Inferior parietal cortex (tissue), 1 donor: ENCODE measurements at regions not wholly inside any gene's neighbourhood (a gene's known extent, or its start where the extent isn't known, plus 50 kb on each side); places are given as distances from the start of the nearest gene placed in this dataset.

ENCODE experiments used
- DNase-seq: peaks from one replicate; pipeline ENCODE4 v3.0.0-alpha.2; 2016; ENCODE audit errors: extremely low spot score

GRCh38 chr18:78622907-78623541, 356.6 kb upstream of the SALL3 start:
- no peak for DNase-seq

DNA sequence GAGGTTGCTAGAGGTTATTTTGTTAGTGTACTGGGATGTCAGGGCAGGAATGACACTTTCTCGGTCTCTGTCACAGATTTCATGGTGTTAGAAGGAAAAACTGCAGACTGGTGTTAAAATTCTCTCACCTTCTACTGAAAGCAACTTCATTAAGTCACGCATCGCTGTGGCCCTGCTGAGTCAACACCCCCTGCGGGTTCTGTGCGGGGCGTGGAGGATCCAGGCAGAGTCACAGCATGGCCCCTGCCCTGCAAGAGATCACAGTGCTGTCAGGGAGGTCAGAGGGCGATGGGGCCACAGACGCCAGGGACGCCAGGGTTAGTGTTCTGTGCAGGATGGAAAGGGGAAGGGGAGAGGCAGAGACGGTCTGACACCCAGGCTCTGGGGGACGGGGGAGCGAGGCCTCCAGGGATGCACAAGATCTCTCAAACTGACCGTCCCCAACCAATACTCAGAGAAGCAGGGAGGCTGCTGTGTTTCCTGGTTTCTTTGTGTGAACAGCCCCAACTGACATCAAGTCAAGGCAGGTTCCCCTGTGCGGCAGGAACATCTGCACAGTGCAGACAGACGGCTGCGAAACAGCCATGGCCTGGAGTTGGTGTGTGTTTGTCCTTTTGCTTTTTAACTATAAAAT, 354.9 kb upstream of the SALL3 start:
- DNase-seq: no peak

DNA sequence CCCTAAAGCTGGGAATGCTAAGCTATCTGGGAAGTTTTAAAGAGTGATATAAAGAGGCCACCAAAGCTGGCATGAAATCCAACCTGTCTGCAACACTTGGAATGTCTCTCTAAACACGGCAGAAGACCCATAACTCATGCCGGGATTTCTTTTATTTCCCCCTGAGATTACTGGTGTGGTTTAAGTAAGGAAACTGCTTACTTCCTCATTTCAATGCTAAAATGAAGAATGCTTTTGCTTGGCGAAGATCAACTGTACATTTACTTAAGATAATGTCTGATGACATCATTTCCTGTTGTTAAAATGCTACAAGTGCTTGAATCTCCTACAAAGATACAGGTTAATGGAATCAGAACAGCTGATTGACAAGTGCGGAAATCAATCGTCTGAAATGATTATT, 353.8 kb upstream of the SALL3 start:
- no peak for DNase-seq

- no peak for DNase-seq
Observed at GRCh38 chr18:78627551-78628346, 351.9 kb upstream of the SALL3 start.

DNA sequence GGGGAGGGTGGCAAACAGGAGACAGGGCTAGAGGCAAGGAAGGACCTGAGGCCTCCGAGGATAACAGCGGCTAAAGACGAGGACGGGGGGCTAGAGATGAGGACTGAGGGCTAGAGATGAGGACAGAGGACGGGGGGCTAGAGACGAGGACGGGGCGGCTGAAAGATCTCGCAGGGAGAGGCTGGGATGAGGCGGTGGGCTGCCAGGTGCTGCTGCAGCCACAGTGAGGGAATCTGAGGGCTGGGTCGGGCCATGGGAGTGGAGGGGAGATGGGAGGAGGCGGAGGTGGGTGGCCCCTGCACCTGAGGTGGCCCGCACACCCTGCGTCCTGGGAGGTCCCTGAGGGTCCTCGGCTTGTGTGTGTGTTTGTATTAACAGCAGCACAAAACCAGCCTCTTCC, 350.2 kb upstream of the SALL3 start:
- no peak for DNase-seq

GRCh38 chr18:78630356-78630755, 349.3 kb upstream of the SALL3 start:
- no peak for DNase-seq

GRCh38 chr18:78630981-78631510, 348.6 kb upstream of the SALL3 start:
- no peak for DNase-seq

- no peak for DNase-seq
Observed at GRCh38 chr18:78632111-78632541, 347.5 kb upstream of the SALL3 start.

DNA sequence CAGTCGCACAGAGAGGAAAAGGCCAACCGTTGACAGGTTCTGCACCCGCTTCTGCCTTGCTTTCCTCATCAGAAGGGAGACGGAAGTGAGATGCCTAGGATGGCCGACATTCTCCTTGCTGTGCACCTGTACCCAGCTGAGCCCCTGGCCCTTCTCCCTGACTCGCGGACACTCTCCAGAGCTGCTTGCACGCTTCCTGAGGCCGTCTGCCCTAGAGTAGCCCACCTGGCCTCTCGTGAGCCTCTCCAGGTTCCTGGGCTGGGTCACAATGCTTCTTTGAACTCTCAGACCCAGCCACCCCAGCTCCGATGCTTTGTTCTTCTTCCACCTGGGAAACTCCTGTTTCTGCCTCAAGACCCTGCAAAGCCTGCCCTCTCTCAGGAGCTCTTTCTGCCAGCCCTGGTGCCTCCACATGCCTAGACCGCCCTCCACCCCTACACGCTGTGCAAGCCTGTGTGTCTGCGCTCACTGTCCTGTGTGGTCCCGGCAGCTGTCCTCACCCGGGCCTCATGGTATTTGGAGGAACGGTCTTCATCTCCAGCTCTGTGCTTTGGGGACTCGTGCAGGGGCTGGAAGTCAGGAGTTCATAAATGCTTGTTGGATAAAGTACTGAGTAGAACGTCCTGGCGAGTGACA, 345.4 kb upstream of the SALL3 start:
- DNase-seq: no peak

DNA sequence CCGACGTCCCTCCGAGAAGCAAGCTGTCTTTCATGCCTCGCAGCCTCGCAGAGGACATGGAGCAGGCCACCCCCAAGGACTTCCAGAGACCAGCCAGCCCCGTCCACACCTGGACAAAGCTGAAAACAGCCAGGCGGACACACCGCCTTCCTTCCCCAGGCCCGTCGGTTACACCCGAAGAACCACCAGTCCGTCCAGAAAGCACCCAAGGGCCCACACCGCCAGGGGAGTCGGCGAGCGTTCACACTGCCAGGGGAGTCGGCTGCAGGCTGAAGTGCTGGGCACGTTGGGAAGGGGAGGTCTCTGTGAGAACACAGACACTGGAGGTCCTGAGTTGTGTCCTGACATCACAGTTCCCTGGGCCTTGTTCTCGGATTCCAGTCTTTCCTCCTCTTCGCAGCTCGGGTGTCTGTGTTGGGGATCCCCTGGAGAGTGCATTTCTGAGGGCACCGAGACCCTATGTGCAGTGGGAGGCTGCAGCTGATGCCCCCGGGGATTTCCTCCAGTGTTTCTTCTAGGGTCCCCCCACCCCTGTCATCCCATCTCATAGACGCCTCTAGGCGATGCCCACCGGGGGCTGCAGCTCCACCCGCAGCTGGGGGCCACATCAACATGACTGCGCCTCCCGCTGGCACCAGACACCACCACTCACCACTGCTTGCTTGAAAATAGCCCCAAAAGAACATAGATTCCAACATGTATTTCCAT, 344.4 kb upstream of the SALL3 start:
- DNase-seq: no peak

DNA sequence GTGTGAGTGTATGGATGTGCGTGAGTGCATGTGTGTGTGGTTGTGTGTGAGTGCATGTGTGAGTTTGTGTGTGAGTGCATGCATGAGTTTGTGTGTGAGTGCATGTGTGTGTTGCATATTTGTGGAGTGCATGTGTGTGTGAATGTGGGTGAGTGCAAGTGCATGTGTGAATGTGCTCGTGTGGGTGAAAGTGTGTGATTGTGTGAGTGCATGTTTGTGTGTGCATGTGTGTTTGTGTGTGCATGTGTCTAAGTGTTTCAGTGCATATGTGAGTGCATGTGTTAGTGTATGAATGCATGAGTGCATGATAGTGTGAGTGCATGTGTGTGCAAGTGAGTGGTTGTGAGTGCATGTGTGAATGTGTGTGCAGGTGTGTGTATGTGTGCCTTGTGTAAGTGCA, 343.4 kb upstream of the SALL3 start:
- DNase-seq: no peak

GRCh38 chr18:78637442-78638402, 341.9 kb upstream of the SALL3 start:
- no peak for DNase-seq

GRCh38 chr18:78639006-78639950, 340.3 kb upstream of the SALL3 start:
- no peak for DNase-seq

DNA sequence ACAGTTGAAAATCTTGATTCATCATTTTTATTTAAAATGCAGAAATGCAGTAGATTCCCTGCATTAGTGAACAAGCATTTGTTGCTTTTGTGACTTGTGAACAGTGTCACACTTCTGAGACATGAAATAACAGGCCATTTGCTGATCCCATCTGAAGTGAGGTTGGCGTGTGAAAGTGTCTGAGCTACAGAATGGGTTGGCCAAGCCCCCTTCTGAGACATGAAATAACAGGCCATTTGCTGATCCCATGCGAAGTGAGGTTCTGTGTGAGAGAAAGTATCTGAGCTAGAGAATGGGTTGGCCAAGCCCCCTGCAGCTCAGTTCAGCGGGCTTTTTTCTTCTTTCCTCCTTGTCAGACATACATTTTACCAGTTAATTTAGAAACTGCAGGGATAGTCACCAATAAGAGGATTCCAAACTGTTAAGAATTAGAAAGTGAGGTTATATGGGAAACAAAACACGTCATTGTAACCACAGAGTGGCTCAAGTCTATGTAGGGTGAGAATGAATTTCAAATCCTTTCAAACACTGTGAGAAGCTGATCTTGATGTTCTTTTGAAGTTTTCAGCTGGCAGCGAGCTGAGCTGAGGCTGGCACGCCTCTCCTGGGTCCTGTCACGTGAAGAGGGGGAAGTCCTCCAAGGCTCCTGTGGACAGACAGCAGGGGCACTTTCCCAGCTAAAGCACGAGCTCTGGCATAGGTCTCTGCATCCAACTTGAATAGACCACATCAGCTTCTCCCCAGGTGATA, 339.2 kb upstream of the SALL3 start:
- no peak for DNase-seq

- no peak for DNase-seq
Observed at GRCh38 chr18:78641689-78642231, 337.9 kb upstream of the SALL3 start.

DNA sequence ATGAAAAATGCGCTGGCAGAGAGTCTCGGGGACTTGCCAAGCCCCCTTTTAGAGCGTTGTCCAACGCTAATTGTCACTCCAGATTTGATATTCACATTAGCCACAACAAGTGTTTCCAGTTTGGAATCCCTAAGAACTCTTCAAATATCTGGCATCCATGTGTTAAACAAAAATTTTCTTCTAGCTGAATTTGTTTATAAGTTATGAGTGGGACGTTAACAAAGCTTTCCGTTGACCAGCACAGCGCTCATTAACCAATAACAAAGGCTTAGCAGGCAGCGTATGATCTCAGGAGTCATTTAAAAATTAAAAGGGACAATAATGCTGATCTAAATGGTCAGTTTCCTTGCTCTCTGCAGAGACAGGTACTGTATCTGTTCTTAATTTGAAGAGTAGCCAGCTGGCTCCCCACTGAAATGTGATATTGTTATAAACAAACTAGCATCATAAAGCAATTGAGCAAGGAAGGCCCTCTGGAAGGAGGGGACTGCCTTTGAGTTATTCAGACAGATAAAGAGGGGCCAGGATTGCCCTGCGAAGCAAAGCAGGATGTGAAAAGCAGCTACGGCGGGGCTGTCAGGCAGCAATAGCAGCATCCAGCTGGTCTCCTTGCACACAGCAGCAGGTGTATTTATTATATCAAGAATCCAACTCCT, 337.2 kb upstream of the SALL3 start:
- DNase-seq: no peak

GRCh38 chr18:78643004-78643403, 336.6 kb upstream of the SALL3 start:
- no peak for DNase-seq

GRCh38 chr18:78643981-78644380, 335.6 kb upstream of the SALL3 start:
- DNase-seq: no peak
